ENCODE measurements at regions not wholly inside any gene's neighbourhood (a gene's known extent, or its start where the extent isn't known, plus 50 kb on each side); places are given as distances from the start of the nearest gene placed in this dataset.

DNA sequence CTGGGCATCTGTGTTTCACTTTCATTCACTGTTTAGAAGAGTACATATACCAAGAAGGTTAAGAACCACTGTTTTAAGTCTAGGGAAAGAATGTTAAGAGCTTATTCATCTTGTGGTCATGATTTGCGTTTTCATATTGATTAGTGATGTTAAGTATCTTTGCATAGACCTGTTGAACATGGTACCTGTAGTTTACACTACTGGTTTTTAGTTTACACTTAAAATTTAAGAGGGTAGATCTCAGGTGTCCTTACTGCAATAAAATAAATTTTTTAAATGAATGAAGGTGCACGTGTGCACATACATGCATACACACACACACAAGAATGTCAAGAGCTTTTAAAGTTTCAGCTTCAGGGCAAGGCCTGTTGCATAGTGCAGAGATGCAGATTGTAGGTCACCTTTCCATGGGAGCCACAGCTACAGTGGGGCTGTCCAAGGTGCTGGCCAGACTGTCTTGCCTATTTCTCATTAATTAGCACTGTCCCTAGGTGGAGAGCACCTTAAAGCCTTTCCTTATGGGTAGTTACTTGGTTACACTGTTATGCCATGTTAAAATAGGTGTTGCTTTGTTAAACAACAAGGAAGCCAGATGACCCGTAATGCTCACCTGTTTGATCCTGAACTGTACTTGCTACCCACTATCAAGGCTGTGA, 543.0 kb upstream of the DAB1 start:
- no peak for DNase-seq
- no peaks in the 10 kb centered on the region for H3K36me3 ChIP-seq
- no peaks in the 10 kb centered on the region for H3K9me3 ChIP-seq
- H3K27me3 ChIP-seq, result no peaks in the 10 kb centered on the region
- no peak overlapping the region for H3K4me3 ChIP-seq (ENCODE audit: low read depth, low read length)
- TF ChIP-seq, protein P1, sequence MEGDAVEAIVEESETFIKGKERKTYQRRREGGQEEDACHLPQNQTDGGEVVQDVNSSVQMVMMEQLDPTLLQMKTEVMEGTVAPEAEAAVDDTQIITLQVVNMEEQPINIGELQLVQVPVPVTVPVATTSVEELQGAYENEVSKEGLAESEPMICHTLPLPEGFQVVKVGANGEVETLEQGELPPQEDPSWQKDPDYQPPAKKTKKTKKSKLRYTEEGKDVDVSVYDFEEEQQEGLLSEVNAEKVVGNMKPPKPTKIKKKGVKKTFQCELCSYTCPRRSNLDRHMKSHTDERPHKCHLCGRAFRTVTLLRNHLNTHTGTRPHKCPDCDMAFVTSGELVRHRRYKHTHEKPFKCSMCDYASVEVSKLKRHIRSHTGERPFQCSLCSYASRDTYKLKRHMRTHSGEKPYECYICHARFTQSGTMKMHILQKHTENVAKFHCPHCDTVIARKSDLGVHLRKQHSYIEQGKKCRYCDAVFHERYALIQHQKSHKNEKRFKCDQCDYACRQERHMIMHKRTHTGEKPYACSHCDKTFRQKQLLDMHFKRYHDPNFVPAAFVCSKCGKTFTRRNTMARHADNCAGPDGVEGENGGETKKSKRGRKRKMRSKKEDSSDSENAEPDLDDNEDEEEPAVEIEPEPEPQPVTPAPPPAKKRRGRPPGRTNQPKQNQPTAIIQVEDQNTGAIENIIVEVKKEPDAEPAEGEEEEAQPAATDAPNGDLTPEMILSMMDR (IDR thresholded peaks at IDR 0.05; ENCODE audit: low read depth, low read length), result no peak
- H3K4me1 ChIP-seq, result no peaks in the 10 kb centered on the region

DNA sequence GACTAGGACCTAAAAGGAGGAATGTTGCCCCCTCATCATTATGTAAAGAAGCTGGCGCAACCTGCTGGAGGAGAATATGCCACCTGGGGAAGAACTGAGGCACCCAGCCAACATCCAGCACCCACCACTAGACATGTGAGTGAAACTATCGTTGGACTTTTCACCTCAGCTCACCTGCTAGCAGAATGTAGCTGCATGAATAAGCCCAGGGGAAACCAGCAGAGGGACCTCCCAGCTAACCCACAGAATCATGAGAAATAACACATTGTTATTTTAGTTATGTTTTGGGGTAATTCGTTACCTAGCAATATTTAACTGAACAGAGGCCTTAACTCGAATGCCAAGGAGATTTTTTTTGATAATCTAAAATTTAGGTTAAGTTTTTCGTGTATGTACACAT, 542.5 kb upstream of the DAB1 start:
- Histone ChIP-seq H3K4me3 (ENCODE audit: low read depth, low read length) (no peak overlapping the region), H3K27me3 (no peaks in the 10 kb centered on the region), H3K36me3 (no peaks in the 10 kb centered on the region), H3K9me3 (no peaks in the 10 kb centered on the region), H3K4me1 (no peaks in the 10 kb centered on the region)
- TF ChIP-seq, protein P1 (IDR thresholded peaks at IDR 0.05; ENCODE audit: low read depth, low read length), result no peak
- no peak for DNase-seq

DNA sequence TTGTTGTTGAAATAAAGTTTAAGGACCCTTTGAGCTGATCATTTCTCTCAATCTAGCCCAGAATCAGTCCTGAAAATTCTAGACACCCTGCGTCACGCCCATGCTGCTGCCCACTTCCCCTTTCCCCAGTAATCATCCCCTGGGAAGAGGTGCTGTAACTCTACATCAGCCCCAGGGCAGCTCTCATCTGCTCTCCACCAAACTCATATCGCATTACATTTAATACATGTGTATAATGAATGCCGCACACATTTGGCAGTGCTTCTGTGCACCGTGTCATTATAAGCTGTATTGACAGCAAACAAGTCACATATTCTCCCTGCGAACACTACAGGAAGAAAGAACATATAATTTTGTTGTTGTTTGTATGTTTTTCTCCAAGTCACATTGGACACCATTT, 539.7 kb upstream of the DAB1 start:
- TF ChIP-seq, protein P1 (IDR thresholded peaks at IDR 0.05; ENCODE audit: low read depth, low read length), result no peak
- no peaks in the 10 kb centered on the region for H3K4me1 ChIP-seq
- H3K9me3 ChIP-seq, result no peaks in the 10 kb centered on the region
- no peak for DNase-seq
- H3K4me3 ChIP-seq (ENCODE audit: low read depth, low read length), result no peak overlapping the region
- no peaks in the 10 kb centered on the region for H3K36me3 ChIP-seq
- no peaks in the 10 kb centered on the region for H3K27me3 ChIP-seq

DNA sequence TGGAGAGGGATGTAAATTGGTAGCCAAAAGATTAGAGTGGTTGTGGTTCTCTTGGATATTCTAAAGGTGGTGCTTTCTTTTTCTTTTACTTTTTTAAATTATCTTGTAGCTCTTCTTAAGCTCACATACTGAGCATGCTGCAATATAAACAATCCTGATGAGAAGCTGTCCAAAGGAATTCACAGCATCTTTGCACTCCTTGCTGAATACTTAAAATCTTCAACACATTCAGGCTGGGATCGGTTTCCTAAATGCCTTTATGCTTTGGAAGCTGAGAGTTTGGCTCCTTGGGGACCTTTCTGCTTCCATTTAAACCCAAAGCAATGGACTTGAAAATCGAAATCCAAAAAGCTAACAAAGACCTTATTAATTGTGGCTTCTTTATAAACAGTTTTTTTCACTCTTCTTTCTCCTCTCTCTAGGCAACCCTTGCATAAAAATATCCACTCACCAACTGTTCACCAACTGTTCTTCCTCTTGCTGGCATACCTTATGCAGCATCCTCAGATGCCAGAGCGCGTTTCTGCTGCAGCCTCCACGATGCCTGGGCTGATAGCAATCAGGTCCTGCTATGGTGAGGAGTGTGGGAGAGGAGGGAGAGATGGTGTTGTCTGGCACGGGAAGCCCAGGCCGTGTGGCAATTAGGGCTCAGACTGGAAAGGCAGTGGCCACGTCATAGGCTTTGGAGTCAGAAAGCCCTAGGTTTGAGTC, 535.8 kb upstream of the DAB1 start:
- TF ChIP-seq, protein P1 (IDR thresholded peaks at IDR 0.05; ENCODE audit: low read depth, low read length), result no peak
- Histone ChIP-seq H3K4me3 (ENCODE audit: low read depth, low read length) (no peak overlapping the region), H3K36me3 (no peaks in the 10 kb centered on the region), H3K9me3 (no peaks in the 10 kb centered on the region), H3K27me3 (no peaks in the 10 kb centered on the region), H3K4me1 (no peaks in the 10 kb centered on the region)
- no peak for DNase-seq

DNA sequence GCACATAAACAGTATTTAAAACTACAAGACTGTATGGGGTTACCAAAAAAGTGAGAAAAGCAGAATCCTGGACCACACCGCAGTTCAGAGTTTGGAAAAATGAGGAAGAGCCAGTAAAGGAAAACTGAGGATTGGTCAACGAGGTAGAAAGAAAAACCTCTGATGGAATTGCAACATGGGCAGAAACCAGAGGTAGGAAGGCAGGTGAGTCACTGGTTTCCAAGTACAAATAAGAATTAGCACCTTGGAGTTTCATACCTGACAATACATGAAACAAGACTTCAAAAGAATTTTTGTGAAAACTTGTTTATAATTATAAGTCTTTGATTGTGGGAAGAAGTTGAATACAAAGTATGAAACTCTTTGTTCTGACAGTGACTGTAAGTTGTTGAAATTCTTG, 533.7 kb upstream of the DAB1 start:
- no peaks in the 10 kb centered on the region for H3K36me3 ChIP-seq
- H3K4me1 ChIP-seq, result no peaks in the 10 kb centered on the region
- TF ChIP-seq, protein P1 (IDR thresholded peaks at IDR 0.05; ENCODE audit: low read depth, low read length), result no peak
- no peak overlapping the region for H3K4me3 ChIP-seq (ENCODE audit: low read depth, low read length)
- H3K27me3 ChIP-seq, result no peaks in the 10 kb centered on the region
- no peaks in the 10 kb centered on the region for H3K9me3 ChIP-seq
- no peak for DNase-seq

DNA sequence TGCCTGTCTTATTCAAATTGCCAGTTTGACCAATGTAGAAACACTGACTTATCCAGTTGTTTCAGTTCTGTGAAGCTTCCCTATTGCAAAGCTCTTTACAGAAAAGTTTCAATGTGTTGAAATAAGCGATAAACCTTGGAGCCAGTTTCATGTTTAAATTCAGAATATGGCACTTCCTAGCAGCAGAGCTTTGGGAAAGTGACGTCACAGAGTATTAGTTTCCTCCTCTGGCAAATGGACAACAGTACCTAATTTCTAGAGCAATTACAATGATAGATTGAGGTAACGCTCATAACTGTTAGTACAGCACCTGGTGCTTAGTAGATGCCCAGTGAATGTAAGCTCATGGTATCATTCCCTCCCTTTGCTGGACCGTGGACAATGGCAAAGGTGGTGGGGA, 527.5 kb upstream of the DAB1 start:
- H3K4me1 ChIP-seq, result no peaks in the 10 kb centered on the region
- H3K36me3 ChIP-seq, result no peaks in the 10 kb centered on the region
- H3K4me3 ChIP-seq (ENCODE audit: low read depth, low read length), result no peak overlapping the region
- no peaks in the 10 kb centered on the region for H3K9me3 ChIP-seq
- DNase-seq, result no peak
- TF ChIP-seq, protein P1 (IDR thresholded peaks at IDR 0.05; ENCODE audit: low read depth, low read length), result no peak
- H3K27me3 ChIP-seq, result no peaks in the 10 kb centered on the region
